DMS53 treated with DMSO at 0.1 percent for 48 hours (cell line): ENCODE measurements at regions not wholly inside any gene's neighbourhood (a gene's known extent, or its start where the extent isn't known, plus 50 kb on each side); places are given as distances from the start of the nearest gene placed in this dataset.

Source experiments
- DNase-seq: peaks from one replicate; lab custom pipeline; 2025; ENCODE audit not compliant: unreplicated experiment; lab: John Stamatoyannopoulos, UW

DNA sequence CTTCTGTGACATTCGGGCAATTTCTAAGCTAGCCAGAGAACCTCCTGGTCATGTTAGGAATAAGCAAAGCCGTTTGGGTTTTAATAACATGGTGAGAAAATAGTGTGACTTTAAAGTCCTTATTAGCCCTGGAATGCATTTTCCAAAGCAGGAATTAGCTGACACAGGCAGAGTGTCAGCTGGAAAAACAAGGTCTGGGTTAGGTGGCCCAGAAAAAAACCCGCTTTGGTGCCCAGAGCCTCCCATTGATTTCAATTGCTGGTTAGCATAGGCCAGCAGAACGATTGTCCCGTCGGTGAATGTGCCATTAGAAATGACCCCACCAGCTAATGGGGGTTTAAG lies 62.1 kb upstream of the CPEB4 start:
- no peak for DNase-seq

DNA sequence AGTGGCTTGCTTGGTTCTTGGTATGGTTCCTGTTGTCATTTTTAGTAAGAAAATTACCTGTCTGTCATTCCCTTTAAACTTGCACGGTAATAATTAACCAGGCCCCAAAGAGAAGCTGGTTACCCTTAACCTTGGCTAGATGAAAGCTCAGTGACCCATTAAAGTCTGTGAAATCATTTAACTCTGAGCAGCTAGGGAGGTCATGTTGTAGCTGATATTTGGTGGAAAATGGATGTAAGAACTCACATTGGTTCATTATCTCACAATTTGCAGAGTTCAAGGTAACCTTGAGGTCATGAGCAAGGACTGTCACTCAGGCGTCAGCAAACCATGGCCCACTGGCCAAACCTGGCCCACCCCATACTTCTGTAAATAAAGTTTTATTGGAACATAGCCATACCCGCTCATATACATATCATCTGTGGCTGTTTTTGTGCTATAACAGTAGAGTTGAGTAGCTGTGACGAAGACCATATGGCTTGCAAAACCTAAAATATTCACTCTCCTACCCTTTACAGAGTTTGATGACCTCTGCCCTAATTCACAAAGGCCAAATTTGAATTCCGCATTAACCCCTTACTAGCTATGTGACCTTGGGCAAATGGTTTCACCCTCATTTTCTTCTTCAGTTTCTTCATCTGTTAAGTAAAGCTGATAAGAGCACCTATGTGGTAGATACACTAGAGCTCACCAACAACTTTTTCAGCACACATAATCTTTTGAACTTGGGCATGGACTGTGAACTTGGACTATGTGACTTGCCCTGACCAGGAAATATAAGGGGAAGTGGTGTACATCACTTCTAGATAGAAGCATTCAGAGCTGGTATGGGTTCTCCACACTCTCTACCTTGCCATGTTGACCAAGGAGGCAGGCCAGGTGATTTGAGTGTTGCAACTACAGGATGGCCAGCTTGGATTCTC lies 61.5 kb upstream of the CPEB4 start:
- peak; percentile 40 for DNase-seq

DNA sequence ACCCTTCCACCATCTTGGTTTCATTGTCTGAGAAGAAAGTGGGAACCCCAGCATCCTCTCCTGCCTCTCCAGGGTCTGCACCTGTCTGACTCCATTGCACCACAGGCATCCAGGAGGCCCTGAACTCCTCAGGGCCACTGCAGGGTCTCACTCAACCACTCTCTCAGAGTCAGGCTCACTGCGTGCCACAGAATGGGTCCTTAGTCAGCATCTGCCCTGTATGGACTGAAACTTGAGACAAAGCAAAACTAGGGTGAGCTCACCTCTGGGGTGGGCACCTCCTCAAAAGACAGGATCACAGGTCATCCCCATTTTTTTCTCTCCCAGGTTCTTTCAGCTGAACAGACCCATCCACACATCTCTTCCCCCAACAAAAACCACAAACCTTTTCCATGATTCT lies 59.2 kb upstream of the CPEB4 start:
- no peak for DNase-seq

DNA sequence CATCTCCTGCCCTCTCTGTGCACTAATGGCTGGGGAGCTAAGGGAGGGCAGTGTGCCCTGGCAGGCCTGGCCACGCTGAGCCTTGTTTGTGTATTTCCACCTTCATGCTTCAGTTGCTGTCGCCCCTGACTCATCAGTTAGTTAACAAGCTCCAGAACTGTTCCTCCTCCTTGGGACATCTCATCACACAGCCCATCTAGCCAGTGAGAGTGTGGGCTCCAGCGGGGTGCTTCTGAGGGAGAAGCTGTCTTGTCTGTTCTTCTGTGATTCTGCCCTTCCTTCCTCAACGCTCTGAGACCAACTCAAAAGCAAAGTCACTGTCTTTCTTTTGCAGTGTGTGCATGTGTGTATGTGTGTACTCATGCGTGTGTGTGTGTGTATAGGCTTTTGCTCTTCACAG lies 58.3 kb upstream of the CPEB4 start:
- peak; percentile 68 for DNase-seq

DNA sequence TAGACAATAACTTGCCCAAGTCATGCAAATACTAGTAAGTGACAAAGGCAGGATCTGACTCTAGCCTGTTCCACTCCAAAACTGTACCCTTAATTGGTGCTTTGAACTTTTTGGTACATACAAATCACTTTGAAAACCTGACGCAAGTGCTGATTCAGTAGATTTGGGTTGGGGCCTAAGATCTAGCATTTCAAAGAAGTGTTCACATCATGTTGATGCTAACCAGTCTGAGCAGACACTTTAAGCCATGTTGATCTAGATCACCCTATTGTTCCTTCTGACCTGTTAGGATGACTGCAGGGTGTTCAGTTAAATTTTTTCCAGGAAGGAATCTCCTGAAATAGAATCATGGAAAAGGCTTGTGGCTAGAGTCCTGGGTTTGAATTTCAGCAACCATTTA lies 57.7 kb upstream of the CPEB4 start:
- no peak for DNase-seq

DNA sequence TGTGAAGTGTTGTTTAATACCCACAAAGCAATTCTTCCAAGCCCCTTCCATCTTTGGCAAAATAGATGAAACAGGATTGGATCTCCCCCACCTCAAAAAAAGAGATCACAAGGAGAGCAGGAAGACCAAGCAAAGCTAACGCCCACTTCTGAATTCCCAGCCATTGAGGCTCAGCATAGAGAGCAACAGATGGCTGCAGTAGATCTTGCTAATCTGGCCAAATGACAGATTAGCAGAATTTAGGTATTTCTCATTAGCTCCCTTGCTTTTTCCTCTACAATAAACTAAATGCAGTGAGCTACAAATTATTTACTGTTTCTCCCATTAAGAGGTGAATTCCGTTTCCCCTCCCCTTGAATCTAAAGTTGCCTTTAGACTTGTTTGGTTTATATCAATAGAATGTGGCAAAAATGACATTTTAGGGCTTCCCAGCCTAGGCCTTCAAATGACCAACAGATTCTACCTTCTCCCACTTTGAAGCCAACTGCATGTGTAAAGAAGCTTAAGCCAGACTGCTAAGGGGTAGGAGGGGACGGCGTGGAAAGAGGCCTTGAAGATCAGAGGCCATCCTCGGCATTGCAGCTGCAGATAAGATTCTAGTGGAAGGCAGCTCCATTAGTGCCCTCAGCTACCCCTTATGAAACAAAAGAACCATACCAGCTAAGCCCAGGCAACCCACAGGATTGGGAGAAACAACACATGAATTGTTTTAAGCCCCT lies 56.8 kb upstream of the CPEB4 start:
- no peak for DNase-seq

DNA sequence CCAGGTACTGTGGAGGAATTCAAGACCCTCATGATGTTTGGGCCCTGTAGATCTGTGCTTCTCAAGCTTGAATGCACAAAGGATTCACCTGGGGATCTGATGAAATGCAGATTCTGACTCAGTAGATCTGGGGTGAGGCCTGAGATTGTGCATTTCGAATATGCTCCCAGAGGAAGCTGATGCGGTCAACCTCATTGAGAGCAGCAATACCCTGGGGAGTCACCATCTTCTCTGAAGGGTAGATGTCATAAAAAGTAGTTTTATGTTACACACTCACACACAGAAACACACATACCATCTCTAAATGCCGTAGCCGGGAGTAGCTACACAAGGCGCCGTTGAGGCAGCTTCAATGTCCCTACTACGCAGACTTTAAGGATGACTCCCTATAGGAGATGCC lies 55.8 kb upstream of the CPEB4 start:
- no peak for DNase-seq

DNA sequence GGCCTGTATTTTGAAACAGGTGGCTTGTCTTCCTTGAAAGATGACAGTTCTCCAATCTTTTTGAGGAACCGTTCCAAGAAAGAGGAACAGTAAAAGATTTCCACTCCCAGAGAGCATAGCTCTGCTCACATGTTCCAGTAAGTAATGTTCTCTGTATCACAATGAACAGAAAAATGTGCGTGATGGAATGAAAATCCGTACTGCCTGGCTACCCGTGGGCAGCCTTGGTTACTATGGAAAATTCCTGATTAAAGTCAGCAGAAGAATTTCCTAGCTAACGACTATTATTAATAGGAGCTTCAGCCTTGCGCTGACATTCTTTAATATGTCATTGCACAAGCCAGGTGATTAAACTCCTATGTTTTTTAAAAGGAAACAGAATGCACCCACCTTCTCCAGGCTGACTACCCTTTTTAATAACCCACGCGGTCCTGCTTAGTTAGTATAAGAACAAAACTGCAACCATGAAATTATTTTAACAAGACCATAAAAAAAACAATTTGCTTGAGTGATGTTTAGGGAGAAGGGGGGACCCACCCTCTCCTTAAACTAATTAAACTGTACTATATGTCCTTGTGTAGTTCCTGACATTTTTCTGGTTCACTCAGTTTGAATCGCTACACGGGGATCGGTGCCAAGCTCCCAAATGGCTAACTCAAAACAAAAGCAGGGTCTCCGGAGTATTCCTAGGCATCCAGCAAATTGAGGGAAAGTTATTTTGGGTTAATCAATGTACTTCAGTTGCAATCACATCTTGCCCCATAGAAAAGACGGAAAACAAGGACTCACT lies 54.8 kb upstream of the CPEB4 start:
- no peak for DNase-seq

DNA sequence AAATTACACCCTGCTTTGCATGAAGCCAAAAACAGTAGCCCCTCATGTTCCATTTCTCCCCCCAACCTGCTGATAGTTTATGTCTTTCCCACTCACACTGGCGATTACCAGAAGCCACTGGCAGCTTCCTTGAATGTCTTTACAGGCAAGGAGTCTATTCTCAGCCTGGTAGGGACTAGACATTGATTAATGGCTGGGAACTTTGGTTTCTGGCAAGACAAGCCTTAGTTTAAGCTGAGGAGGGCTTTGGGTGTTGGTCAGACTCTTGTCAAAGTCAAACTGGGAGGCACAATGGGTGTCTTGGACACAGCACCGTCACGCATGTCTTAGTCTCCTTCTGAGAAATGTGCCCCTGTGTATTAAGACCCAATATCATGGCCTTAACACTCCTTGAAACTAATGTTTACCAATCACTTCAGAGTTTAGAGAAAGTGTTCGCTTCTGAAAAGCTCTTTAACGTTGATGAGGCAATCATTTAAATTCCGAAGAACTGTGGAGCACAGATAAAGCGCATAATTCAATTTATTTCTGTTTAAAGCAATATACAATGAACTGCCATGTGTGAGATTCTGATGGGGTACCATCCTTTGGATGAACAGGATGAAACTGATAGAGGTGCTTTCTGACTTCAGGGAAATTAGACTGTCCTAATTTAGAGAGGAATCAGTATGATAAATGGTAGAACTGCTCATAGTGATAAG lies 53.9 kb upstream of the CPEB4 start:
- no peak for DNase-seq

DNA sequence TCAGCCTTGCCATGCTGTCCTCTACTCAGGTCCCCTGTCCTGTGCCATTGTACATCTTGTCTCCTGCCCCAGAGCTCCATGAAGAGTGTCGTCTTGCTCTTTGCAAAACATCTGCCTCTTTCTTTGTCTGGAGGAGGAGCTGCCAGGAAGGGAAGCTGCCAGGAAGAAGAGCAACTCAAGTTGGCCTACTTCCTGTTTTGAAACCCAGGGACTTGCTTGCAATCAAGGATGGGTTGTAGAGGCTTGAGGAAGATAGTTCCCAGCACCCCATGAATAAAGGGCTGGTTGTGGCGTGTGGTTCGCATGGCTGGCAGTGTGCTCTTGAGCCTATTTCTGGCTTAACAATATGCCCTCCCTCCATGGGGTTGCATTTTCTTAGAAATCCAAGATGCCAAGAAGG lies 53.0 kb upstream of the CPEB4 start:
- DNase-seq, result no peak

DNA sequence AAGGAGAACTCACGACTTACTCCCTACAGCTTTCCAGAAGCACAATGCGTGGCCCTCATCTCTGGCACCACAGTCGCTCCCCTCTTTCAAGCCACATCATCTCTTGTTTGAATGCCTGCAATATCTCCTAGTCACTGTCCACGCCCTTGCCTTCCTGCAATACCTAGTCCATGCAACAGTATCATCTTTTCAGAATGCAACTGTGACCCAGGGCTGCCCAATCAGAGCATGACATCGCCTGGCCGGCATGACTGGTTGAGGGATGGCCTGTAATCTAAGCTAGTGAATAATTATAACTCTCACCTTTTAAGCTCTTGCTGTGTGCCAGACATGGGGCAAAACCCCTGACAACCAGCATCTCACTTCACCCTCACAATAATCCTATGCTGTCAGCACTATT lies 52.5 kb upstream of the CPEB4 start:
- no peak for DNase-seq

DNA sequence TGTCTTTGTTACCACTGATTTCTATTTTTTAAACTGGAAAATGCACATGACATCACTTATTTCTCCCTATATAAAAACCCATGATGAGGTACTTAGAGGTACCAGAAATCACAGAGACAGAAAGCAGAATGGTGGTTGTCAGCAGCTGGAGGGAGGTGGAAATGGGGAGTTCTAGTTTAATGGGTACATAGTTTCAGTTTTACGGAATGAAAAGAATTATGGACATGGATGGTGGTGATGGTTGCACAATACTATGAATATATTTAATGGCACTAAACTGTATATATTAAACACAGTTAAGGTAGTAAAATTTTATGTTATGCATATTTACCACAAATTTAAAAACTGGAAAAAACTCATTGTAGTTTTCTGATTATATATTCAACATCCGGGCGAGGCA lies 50.5 kb upstream of the CPEB4 start:
- DNase-seq, result no peak
